NCI-H460 (cell line): ENCODE measurements at regions not wholly inside any gene's neighbourhood (a gene's known extent, or its start where the extent isn't known, plus 50 kb on each side); places are given as distances from the start of the nearest gene placed in this dataset.
"Not testable (repeated sequence)": the region's sequence is repeated elsewhere in the genome, so short reads cannot be mapped to it uniquely, and the experiment has no call there.

Experiments used
- DNase-seq: peaks from one replicate; pipeline ENCODE4 v3.0.0-alpha.2; 2016; ENCODE audit warnings: low read depth; ENCODE audit errors: extremely low read depth

GRCh38 chr17:16888413-16889087, 83.4 kb downstream of the TNFRSF13B start:
- DNase-seq: no peak

DNA sequence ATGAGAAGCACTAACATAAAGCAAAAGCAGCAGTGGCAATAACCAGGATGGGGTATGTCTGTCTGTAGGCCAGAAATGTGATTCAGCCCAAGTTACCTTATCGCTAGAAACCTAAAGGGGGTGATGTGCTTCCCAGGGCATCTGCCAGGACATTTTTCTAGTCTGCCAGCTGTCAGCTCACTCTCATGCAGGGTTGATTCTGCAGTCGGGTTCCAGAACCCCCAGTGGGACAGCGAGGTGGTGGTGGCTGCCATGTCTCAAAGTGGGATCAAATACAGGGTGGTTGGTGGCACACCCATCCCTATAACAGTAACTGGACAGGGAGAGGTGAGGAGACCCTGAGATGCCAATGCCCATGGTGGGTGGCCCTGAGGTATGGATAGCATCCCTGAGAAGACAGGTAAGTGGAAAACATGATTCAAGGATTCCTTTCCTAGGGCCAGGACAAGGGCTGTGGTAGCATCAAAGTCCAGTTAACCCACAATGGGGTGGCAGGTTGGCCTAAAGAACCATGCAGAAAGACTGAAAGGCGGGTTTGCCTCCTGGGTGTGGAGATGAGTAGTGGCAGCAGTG, 84.3 kb downstream of the TNFRSF13B start:
- DNase-seq: no peak

- no peak for DNase-seq
Observed at GRCh38 chr17:16886655-16887322, 85.1 kb downstream of the TNFRSF13B start.

GRCh38 chr17:16885204-16885603, 86.7 kb downstream of the TNFRSF13B start:
- not testable (repeated sequence) for DNase-seq

DNA sequence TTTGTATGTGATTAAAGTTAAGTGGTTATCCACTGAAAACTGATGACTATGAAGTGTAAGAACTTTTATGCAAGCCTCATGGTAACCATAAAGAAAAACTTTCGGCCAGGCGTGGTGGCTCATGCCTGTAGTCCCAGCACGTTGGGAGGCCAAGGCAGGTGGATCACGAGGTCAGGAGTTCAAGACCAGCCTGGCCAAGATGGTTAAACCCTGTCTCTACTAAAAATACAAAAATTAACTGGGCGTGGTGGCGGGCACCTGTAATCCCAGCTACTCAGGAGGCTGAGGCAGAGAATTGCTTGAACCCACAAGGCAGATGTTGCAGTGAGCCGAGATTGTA, 89.0 kb downstream of the TNFRSF13B start:
- not testable (repeated sequence) for DNase-seq

- no peak for DNase-seq
Observed at GRCh38 chr17:16882243-16882925, 89.5 kb downstream of the TNFRSF13B start.

GRCh38 chr17:16881239-16881924, 90.5 kb downstream of the TNFRSF13B start:
- no peak for DNase-seq

DNA sequence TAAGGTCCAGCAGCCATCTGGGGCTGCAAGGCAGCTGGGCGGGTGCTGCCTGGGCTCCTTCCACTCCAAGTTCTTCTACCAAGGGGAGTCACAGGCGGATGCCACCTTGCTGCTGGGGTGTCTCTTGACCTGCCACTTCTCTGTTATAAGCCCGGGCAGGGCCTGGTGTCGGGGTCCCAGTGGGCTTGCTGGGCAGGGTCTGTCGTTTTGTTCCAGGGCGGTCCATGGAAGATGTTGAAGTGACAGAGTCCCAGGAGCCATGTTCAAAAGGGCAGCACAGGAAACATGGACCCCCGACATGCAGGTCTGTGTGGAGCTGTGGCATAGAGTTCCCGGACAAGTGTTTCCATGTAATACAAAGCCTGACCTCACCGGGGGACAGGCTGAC, 91.1 kb downstream of the TNFRSF13B start:
- DNase-seq: no peak

DNA sequence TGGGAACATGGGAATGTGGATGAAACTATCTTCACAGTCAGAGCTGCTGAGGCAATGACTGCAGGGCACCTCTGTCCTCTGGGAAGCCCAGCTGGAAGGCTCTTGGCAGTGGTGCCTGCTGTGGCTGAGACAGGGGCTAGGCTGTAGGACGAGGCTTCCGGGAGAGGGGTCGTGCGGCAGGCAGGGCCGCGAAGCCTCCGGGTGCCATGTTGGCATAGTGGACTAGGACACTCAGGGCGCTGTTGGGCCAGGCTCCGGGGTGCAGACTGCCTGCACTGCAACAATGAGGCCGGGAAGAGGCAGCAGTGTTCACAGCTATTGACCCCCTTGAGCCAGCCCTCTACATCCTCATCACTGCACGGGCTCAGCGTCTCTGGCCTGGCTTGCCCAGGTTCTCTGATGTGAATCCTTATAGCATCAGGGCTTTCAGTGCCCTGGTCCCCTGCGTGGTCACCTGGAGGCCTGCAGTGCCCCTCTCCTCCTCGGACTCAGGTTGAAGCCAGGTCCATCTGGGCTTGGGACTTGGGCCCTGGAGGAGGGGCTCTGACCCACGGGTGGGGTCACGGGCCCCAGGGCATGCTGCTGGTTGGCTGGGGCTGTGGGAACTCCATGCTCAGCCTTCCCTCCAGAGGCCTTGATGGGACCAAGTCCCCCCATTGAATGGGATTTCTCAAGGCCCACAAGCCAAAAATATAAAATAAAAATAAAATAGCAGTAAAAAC, 91.6 kb downstream of the TNFRSF13B start:
- no peak for DNase-seq

DNA sequence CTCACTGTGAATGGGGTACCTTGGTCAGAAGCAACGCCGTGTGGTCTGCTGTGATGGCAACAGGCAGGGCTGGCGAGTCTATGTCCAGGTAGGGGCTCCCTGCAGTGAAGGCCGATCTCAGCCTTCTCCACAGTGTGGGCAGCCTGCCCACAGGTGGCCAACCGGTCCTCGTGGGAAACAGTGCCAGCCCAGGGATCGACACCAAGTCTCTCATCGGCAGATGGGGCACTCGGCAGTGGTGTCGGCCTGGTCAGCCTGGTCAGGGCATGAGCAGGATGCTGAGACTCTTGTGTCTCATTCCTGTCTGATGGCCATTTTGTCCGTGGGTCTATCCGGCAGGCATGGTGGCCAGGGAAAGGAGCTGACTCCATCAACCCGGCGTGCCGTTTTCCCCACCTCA, 92.2 kb downstream of the TNFRSF13B start:
- DNase-seq: no peak

DNA sequence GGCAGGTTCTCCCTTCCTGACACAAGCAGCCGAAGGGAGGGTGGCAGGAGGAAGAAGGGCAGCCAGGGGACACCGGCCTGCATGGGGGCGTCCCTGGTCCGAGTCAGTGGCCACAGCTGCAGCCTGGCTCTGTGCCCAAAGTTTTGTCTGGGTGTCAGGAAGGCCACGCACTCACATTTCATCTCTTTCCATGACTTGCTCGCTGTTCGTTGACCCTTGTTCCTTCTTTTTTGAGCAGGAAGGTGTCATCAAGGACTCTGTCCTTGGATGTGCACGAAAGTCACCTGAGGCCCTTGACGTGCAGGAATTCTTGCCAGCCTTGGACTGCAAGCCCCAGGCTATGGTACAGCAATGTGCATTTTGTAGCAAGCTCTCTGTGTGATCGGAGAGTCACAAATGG, 93.3 kb downstream of the TNFRSF13B start:
- no peak for DNase-seq

- no peak for DNase-seq
Observed at GRCh38 chr17:16878084-16878483, 93.8 kb downstream of the TNFRSF13B start.

DNA sequence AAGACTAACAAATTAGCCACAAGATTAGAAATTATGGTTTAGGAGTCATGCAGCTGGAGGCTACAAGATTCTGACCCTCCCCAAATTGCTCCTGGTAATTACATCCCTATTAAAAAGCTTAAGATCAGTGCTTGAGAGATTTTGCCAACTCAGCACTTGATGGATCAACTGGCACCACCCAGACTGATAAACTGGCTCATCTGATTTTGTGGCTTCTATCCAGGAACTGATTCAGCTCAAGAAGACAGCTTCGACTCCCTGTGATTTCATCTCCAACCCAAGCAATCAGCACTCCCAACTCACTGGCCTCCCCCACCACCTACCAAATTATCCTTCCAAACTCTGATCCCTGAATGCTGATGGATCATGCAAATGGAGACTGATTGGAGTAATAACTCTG, 94.8 kb downstream of the TNFRSF13B start:
- DNase-seq: no peak

- no peak for DNase-seq
Observed at GRCh38 chr17:16875662-16876061, 96.3 kb downstream of the TNFRSF13B start.

- DNase-seq: not testable (repeated sequence)
Observed at GRCh38 chr17:16874216-16874615, 97.7 kb downstream of the TNFRSF13B start.

GRCh38 chr17:16873174-16874035, 98.5 kb downstream of the TNFRSF13B start:
- peak; percentile 31 for DNase-seq

DNA sequence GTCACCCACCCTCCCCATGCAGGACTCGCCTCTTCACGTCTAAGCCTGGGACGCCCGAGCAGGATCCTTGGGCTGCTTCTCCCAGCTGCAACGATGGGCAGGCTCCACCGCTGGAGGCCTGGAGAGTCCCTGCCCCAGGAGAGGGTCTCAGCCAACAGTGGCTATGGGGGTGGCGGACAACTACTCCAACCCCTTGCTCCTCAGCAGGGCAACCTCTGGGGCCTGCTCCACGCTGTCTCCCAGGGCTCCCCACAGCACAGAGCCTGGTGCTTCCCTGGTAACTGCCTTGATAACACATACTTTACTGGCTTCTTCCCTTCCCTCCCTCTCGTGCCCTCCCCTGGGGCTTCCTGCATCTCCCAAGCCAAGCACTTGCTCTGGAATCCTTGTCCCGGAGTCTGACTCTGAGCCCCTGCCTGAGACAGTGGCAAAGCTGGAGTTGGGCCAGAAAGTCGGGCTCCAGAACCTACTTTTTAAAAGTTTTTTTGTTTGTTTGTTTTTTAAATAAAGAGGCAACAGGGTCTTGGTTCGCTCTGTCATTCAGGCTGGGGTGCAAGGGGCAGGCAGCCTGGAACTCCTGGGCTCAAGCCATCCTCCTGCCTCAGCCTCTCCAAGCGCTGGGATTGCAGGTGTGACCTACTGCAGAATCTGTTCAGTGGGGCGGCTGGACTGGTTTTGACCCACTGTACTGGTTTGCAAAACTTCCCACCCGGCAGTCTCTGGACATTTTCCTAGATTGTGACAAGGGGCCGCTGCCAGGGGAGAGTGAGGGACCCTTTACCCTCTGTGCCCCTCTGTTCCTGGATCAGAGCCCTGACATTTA, 99.4 kb downstream of the TNFRSF13B start:
- no peak for DNase-seq

- not testable (repeated sequence) for DNase-seq
Observed at GRCh38 chr17:16871446-16872190, 100.3 kb downstream of the TNFRSF13B start.
